ENCODE measurements at regions not wholly inside any gene's neighbourhood (a gene's known extent, or its start where the extent isn't known, plus 50 kb on each side); places are given as distances from the start of the nearest gene placed in this dataset.

DNA sequence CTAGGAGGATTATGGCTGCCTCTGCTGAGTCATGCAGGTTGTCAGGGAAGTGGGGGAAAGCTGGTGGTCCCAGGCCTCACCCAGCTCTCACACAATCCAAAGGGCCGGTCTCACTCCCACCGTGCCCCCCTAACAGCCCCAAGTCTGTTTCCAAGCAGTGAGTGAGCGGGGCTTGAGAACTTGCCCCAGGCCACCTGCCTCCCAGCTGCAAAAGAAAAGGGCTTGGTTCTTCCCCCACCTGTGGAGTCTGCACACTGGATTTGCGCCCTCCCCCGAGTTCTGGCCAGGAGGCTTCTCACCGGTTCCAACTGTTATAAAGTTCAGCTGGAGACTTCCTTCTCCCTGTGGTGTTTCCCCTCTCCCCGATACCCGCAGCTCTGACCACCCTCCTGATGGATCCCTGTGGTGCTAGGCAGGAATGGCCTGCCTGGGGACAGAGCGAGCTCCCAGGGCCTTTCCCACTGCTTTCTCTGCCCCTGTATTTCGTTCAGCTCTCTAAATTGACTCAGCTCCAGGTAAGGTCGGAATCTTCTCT is 222.3 kb downstream of the BARHL2 start:
- TF ChIP-seq, protein P1, sequence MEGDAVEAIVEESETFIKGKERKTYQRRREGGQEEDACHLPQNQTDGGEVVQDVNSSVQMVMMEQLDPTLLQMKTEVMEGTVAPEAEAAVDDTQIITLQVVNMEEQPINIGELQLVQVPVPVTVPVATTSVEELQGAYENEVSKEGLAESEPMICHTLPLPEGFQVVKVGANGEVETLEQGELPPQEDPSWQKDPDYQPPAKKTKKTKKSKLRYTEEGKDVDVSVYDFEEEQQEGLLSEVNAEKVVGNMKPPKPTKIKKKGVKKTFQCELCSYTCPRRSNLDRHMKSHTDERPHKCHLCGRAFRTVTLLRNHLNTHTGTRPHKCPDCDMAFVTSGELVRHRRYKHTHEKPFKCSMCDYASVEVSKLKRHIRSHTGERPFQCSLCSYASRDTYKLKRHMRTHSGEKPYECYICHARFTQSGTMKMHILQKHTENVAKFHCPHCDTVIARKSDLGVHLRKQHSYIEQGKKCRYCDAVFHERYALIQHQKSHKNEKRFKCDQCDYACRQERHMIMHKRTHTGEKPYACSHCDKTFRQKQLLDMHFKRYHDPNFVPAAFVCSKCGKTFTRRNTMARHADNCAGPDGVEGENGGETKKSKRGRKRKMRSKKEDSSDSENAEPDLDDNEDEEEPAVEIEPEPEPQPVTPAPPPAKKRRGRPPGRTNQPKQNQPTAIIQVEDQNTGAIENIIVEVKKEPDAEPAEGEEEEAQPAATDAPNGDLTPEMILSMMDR (IDR thresholded peaks at IDR 0.05): no peak
- TF ChIP-seq ZNF317 (CRISPR knock-in tag; IDR thresholded peaks at IDR 0.05; ENCODE audit: borderline replicate concordance, low read depth) (no peak), FOXJ3 (CRISPR knock-in tag; IDR thresholded peaks at IDR 0.05; ENCODE audit: borderline replicate concordance) (no peak), GABPB1 (CRISPR knock-in tag; IDR thresholded peaks at IDR 0.05) (no peak), TEAD4 (CRISPR knock-in tag; IDR thresholded peaks at IDR 0.05) (no peak)
- TF ChIP-seq, protein P2, sequence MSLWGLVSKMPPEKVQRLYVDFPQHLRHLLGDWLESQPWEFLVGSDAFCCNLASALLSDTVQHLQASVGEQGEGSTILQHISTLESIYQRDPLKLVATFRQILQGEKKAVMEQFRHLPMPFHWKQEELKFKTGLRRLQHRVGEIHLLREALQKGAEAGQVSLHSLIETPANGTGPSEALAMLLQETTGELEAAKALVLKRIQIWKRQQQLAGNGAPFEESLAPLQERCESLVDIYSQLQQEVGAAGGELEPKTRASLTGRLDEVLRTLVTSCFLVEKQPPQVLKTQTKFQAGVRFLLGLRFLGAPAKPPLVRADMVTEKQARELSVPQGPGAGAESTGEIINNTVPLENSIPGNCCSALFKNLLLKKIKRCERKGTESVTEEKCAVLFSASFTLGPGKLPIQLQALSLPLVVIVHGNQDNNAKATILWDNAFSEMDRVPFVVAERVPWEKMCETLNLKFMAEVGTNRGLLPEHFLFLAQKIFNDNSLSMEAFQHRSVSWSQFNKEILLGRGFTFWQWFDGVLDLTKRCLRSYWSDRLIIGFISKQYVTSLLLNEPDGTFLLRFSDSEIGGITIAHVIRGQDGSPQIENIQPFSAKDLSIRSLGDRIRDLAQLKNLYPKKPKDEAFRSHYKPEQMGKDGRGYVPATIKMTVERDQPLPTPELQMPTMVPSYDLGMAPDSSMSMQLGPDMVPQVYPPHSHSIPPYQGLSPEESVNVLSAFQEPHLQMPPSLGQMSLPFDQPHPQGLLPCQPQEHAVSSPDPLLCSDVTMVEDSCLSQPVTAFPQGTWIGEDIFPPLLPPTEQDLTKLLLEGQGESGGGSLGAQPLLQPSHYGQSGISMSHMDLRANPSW (CRISPR knock-in tag; conservative IDR thresholded peaks at IDR 0.05; ENCODE audit: low read depth): no peak
- TF ChIP-seq, protein P3, sequence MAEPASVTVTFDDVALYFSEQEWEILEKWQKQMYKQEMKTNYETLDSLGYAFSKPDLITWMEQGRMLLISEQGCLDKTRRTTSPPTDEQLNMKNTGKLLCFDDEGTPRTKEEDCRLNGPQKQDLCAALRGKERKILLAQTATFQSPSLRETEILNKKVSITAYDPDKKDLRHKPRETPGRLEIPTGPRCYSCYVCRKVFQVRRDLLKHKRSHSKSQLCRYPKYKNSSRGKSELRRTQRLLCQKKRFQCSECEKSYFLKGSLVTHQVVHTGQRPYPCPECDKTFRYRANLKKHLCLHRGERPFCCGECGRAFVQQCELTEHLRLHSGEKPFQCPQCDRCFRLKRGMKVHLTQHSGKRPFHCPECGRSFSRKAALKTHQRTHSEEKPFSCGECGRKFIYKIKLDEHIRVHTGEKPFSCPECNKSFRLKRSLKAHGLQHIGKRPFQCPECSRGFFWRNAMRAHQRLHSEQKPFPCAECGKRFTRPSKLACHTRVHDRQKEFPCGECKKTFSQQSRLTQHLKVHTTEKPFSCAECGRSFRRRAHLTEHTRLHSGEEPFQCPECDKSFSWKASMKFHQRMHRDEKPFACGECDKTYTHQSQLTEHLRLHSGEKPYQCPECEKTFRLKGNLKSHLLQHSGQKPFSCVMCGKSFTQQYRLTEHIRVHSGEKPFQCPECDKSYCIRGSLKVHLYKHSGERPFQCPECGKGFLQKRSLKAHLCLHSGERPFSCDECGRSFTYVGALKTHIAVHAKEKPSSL (CRISPR knock-in tag; conservative IDR thresholded peaks at IDR 0.05): no peak
- TF ChIP-seq, protein P4, sequence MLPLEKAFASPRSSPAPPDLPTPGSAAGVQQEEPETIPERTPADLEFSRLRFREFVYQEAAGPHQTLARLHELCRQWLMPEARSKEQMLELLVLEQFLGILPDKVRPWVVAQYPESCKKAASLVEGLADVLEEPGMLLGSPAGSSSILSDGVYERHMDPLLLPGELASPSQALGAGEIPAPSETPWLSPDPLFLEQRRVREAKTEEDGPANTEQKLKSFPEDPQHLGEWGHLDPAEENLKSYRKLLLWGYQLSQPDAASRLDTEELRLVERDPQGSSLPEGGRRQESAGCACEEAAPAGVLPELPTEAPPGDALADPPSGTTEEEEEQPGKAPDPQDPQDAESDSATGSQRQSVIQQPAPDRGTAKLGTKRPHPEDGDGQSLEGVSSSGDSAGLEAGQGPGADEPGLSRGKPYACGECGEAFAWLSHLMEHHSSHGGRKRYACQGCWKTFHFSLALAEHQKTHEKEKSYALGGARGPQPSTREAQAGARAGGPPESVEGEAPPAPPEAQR (CRISPR knock-in tag; IDR thresholded peaks at IDR 0.05): no peak
- TF ChIP-seq, protein P5, sequence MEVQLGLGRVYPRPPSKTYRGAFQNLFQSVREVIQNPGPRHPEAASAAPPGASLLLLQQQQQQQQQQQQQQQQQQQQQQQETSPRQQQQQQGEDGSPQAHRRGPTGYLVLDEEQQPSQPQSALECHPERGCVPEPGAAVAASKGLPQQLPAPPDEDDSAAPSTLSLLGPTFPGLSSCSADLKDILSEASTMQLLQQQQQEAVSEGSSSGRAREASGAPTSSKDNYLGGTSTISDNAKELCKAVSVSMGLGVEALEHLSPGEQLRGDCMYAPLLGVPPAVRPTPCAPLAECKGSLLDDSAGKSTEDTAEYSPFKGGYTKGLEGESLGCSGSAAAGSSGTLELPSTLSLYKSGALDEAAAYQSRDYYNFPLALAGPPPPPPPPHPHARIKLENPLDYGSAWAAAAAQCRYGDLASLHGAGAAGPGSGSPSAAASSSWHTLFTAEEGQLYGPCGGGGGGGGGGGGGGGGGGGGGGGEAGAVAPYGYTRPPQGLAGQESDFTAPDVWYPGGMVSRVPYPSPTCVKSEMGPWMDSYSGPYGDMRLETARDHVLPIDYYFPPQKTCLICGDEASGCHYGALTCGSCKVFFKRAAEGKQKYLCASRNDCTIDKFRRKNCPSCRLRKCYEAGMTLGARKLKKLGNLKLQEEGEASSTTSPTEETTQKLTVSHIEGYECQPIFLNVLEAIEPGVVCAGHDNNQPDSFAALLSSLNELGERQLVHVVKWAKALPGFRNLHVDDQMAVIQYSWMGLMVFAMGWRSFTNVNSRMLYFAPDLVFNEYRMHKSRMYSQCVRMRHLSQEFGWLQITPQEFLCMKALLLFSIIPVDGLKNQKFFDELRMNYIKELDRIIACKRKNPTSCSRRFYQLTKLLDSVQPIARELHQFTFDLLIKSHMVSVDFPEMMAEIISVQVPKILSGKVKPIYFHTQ (CRISPR knock-in tag; IDR thresholded peaks at IDR 0.05): no peak

Data from WTC11 (cell line).